ENCODE measurements at regions not wholly inside any gene's neighbourhood (a gene's known extent, or its start where the extent isn't known, plus 50 kb on each side); places are given as distances from the start of the nearest gene placed in this dataset.

GRCh38 chr2:196514641-196515040 lies 124.9 kb upstream of the CCDC150 start:
- TF ChIP-seq CTCF (IDR thresholded peaks at IDR 0.05 in 4 of 5, conservative IDR thresholded peaks at IDR 0.05 in 1 of 5), result no peak
- TF ChIP-seq POLR2A (IDR thresholded peaks at IDR 0.05), result no peak

Measured in gastrocnemius medialis (tissue), 4 donors.